Subcutaneous abdominal adipose tissue (tissue), 5 donors: ENCODE measurements at regions not wholly inside any gene's neighbourhood (a gene's known extent, or its start where the extent isn't known, plus 50 kb on each side); places are given as distances from the start of the nearest gene placed in this dataset.

Experiments used
- H3K27ac ChIP-seq: one replicate; pipeline ENCODE4 v1.7.0; 2013; ENCODE audit warnings: low read depth, mild to moderate bottlenecking, inconsistent platforms, low read length, moderate library complexity
- H3K27me3 ChIP-seq, 5 donors: one replicate each; pipeline ENCODE4 v1.7.0; 2013; ENCODE audit warnings: low read length in 5 of 5, inconsistent platforms in 1 of 5; ENCODE audit not compliant: control insufficient read depth in 5 of 5, insufficient read depth in 4 of 5
- H3K36me3 ChIP-seq, 5 donors: one replicate each; pipeline ENCODE4 v1.7.0; 2013; ENCODE audit warnings: low read length in 5 of 5; ENCODE audit not compliant: control insufficient read depth in 5 of 5, insufficient read depth in 5 of 5
- H3K4me1 ChIP-seq, 5 donors: one replicate each; pipeline ENCODE4 v1.7.0; 2013; ENCODE audit warnings: low read length in 5 of 5, mild to moderate bottlenecking in 3 of 5, moderate library complexity in 1 of 5; ENCODE audit not compliant: control insufficient read depth in 5 of 5, insufficient read depth in 5 of 5
- H3K4me3 ChIP-seq, 5 donors: one replicate each; pipeline ENCODE4 v1.7.0; 2013; ENCODE audit warnings: low read length in 5 of 5, low read depth in 1 of 5
- H3K9ac ChIP-seq, 5 donors: one replicate each; pipeline ENCODE4 v1.7.0; 2013; ENCODE audit warnings: low read length in 5 of 5, mild to moderate bottlenecking in 4 of 5, moderate library complexity in 3 of 5
- H3K9me3 ChIP-seq, 5 donors: one replicate each; pipeline ENCODE4 v1.7.0; 2013; ENCODE audit warnings: low read length in 5 of 5; ENCODE audit not compliant: control insufficient read depth in 5 of 5
- donor health status: healthy.
- donor health status: healthy.
- donor health status: healthy.
- donor health status: healthy.
- donor health status: healthy.

DNA sequence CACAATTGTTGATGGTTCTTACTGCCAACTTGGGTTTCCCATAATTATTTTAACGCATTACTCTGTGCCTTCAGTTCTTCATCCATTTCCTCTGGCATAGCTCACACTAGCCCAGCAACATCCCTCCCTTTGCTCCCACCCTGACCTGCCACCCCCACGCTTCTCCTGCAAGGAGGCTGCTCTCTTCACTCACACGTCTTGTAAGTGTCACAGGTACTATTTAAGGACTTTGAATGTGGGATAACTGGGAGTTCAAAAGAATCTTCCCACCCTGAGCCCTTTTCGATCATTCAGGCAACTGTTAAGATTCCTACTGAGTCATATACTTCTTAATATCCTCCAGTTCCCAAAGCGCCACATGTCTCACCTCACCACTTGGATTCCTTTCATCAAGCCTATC is 95.4 kb downstream of the PXDC1 start:
- no peak overlapping the region for H3K4me3 ChIP-seq
- H3K27ac ChIP-seq, result no peak overlapping the region
- no peaks in the 10 kb centered on the region for H3K27me3 ChIP-seq
- peaks cover 0 to 9% (median 0%) of the 10 kb centered on the region in 5 donors for H3K4me1 ChIP-seq
- no peaks in the 10 kb centered on the region for H3K9me3 ChIP-seq
- H3K36me3 ChIP-seq, result no peaks in the 10 kb centered on the region
- no peak overlapping the region for H3K9ac ChIP-seq

DNA sequence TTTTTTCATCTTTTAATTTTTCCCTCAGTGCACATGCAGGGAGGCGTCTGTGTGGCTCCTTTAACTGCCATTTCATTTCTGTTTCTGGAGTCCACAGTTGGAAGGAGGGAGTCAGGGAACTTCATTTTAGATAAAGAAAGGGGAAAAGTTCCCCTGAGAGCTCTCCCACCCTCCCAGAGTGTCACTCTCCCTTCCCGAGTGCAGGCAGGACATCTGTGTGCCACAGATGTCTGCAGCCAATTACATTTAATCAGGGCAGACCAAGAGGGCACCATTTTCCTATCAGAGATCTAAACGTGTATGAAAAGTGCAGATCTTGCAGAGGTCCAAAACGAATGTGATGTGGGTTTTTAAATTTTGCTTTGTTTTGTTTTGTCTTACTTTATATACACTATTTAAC is 96.6 kb downstream of the PXDC1 start:
- Histone ChIP-seq H3K27me3 (no peaks in the 10 kb centered on the region), H3K9me3 (no peaks in the 10 kb centered on the region), H3K27ac (no peak overlapping the region), H3K4me3 (no peak overlapping the region), H3K4me1 (peaks cover 0 to 9% (median 0%) of the 10 kb centered on the region in 5 donors), H3K9ac (no peak overlapping the region), H3K36me3 (no peaks in the 10 kb centered on the region)

DNA sequence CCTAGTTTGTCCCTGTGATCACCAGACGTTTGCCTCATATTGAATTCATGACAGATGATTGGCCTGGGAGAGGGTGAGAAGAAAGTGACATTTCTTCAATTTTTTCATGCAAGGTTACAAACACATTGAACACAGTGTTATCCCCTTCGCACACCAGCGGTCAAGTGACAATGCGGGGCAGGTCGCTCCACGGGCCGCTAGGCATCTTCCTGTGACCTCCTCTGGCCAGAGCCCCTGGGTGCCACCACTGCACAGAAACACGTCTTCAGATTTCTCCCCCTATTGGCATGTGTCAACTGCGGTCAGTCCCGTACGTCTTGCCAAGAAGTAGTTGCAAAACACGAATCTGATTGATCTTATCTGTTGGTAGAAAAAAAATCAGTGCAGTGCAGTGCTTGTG is 97.1 kb downstream of the PXDC1 start:
- Histone ChIP-seq H3K9ac (no peak overlapping the region), H3K4me3 (no peak overlapping the region), H3K4me1 (peaks cover 0 to 8% (median 0%) of the 10 kb centered on the region in 5 donors), H3K27me3 (no peaks in the 10 kb centered on the region), H3K9me3 (no peaks in the 10 kb centered on the region), H3K27ac (no peak overlapping the region), H3K36me3 (no peaks in the 10 kb centered on the region)

GRCh38 chr6:3653528-3654070 is 97.9 kb downstream of the PXDC1 start:
- Histone ChIP-seq H3K9ac (no peak overlapping the region), H3K4me3 (no peak overlapping the region), H3K27me3 (no peaks in the 10 kb centered on the region), H3K9me3 (no peaks in the 10 kb centered on the region), H3K36me3 (no peaks in the 10 kb centered on the region), H3K4me1 (peaks cover 0 to under 1% (median 0%) of the 10 kb centered on the region in 5 donors), H3K27ac (no peak overlapping the region)

DNA sequence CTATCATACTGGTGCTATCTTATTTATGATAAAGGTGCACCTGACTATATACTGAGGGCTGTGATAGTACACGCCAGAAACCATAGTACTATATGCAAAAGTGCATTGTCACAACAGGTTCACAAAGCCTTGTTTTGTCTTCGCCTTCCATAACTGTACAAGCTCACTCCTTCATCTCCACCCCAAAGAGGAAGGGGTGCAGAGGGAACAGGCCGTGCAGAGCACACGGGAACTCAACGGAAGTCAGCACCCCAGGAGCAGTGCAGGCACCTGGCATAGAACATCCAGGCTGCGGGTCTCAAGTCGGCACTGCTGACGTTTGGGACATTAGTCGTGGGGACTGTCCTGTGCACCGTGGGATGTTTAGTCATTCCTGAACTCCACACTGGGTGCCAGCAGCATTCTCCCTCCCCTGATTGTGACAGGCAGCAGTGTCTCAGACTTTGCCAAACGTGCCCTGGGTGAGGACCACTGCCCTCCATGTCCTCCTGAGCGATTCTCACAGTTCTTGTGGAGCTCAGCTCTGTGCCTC is 99.7 kb downstream of the PXDC1 start:
- Histone ChIP-seq H3K9me3 (no peaks in the 10 kb centered on the region), H3K27ac (no peak overlapping the region), H3K4me1 (no peaks in the 10 kb centered on the region), H3K27me3 (no peaks in the 10 kb centered on the region), H3K36me3 (no peaks in the 10 kb centered on the region), H3K4me3 (no peak overlapping the region), H3K9ac (no peak overlapping the region)

- Histone ChIP-seq H3K9ac (no peak overlapping the region), H3K27me3 (no peaks in the 10 kb centered on the region), H3K27ac (no peak overlapping the region), H3K36me3 (no peaks in the 10 kb centered on the region), H3K9me3 (no peaks in the 10 kb centered on the region), H3K4me1 (no peaks in the 10 kb centered on the region), H3K4me3 (no peak overlapping the region)
These were observed 100.4 kb downstream of the PXDC1 start for GRCh38 chr6:3650959-3651697.

DNA sequence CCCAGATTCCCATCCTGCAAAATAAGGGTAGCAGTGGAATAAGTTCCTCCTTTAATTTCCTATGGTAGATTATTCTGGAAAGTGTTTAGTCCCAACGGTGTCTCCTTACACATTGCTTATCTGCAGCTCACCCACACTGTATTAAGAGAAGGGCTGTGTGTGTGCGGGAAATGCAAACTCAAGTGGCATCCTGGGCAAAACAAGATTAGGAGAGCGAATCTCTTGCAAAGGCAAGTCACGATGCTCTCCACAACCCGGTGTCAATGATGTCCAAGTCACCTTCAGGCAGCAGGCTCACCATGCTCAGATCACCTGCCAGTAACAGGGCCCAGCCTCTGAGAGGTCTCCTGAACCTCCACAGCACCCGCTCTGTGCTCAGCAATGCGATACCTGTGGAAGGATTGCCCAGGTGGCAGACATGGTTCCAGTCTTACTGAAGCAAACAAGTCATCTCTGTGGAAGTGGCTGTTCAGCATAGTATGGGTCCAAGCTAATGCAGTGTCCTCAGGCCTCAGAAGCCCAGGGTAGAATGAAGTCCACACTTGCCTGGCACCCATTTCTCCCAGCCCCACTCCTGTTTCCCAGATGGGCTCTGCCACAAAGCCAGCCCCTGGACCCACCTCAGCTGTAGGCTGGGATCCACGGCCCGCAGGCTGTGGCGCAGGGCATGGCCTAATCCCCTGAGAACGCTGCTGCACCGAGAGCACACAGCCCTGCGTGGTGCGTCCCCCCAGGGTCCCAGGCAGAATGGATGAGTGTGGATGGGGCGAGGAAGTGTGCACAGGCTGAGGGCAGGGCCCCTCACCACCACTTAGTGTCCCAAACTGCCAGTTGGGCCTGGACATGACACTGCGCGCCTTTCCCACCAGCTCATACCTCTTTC is 101.2 kb downstream of the PXDC1 start:
- H3K4me1 ChIP-seq, result no peaks in the 10 kb centered on the region
- no peak overlapping the region for H3K27ac ChIP-seq
- H3K9me3 ChIP-seq, result no peaks in the 10 kb centered on the region
- no peaks in the 10 kb centered on the region for H3K27me3 ChIP-seq
- H3K9ac ChIP-seq, result no peak overlapping the region
- no peaks in the 10 kb centered on the region for H3K36me3 ChIP-seq
- H3K4me3 ChIP-seq, result no peak overlapping the region

DNA sequence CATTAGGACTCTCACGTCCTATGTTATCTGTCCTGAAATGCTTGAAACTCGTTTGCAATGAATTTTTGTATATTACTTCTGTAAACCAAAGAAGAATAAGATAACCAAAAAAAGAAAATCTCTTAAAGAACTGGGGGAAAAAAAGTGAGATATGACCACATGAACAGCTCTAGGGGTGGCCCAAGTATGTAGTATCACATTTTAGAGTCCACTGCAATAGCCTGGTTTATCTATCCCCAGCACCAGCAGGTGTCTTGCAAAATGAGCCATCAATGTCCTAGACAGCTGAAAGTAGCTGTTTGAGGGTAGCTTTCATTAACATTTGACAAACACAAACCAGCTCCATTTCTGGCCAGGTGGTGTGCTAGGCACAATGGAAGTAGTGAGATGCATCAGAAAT is 102.8 kb downstream of the PXDC1 start:
- no peak overlapping the region for H3K4me3 ChIP-seq
- H3K9me3 ChIP-seq, result no peaks in the 10 kb centered on the region
- H3K27ac ChIP-seq, result no peak overlapping the region
- H3K27me3 ChIP-seq, result no peaks in the 10 kb centered on the region
- no peak overlapping the region for H3K9ac ChIP-seq
- H3K4me1 ChIP-seq, result no peaks in the 10 kb centered on the region
- H3K36me3 ChIP-seq, result no peaks in the 10 kb centered on the region

GRCh38 chr6:3646616-3647362 is 104.7 kb downstream of the PXDC1 start:
- Histone ChIP-seq H3K9me3 (no peaks in the 10 kb centered on the region), H3K27ac (no peak overlapping the region), H3K36me3 (no peaks in the 10 kb centered on the region), H3K4me1 (no peaks in the 10 kb centered on the region), H3K27me3 (no peaks in the 10 kb centered on the region), H3K4me3 (no peak overlapping the region), H3K9ac (no peak overlapping the region)
